Inflammatory macrophage treated with lipopolysaccharide for 4 hours (primary cell): ENCODE measurements at regions not wholly inside any gene's neighbourhood (a gene's known extent, or its start where the extent isn't known, plus 50 kb on each side); places are given as distances from the start of the nearest gene placed in this dataset.
"Not testable (repeated sequence)": the region's sequence is repeated elsewhere in the genome, so short reads cannot be mapped to it uniquely, and the experiment has no call there.

Experiments
- DNase-seq: peaks from one replicate; pipeline ENCODE4 v3.0.0-alpha.2; 2020

- DNase-seq, result no peak
Observed at GRCh38 chr4:45345558-45345957, 619.2 kb upstream of the GNPDA2 start.

GRCh38 chr4:45331802-45332201 is 605.4 kb upstream of the GNPDA2 start:
- no peak for DNase-seq

DNA sequence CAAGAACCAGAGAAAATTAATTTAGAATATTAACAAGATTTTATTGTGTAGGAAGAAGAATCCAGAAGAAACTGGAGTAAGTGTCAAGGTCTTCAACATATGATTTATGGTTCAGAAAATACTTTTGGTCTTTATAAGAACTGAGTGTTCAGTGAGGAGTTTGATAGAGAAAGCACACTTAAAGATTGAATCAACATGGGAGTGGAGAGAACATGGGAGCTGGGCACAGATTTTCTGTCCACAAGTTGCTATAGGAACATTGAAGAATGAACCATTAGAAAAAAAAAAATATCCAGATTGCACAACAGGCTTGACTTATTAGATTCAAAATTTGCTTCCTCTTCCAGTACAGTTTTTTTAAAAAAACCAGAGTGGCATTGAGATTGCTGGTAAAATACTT is 601.2 kb upstream of the GNPDA2 start:
- no peak for DNase-seq

DNA sequence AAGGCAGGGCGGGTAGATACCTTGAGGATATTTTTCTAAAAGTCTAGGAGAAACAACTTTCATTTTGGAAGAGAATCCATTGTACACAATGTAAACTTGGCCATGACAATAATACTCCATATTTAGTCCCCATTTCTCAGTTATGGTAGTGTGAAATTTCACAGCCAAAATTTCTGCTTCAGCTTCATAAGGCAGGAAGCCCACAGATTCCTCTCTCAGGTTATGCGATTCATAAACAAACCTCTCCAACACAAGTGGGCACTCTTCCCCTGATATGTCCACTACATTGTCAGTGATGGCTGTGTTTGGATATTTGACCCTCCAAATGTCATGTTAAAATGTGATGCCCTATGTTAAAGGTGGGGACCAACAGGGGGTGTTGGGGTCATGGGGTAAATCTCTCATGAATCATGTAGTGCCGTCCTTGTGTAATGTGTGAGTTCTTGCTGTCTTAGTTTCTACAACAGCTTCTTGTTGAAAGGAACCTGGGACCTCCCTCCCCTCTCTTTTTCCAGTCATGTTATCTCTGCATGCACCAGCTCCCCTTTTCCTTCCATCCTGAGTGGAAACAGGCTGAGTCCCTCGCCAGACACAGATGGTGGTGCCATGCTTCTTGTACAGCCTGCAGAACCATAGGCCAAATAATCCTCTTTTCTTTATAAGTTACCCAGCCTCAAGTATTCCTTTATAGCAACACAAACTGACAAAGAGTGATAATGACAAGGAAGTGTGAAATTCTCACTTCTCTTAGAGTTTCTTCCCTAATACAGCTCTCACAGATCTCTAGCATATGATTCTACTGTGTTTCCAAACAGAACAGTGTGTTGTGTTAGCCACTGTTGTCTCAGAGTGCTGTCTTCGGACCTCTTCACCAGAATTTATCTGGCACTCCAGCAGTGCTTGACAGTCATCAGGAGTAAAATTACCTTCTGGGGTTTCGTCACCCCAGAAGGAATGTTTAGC is 598.4 kb upstream of the GNPDA2 start:
- no peak for DNase-seq

DNA sequence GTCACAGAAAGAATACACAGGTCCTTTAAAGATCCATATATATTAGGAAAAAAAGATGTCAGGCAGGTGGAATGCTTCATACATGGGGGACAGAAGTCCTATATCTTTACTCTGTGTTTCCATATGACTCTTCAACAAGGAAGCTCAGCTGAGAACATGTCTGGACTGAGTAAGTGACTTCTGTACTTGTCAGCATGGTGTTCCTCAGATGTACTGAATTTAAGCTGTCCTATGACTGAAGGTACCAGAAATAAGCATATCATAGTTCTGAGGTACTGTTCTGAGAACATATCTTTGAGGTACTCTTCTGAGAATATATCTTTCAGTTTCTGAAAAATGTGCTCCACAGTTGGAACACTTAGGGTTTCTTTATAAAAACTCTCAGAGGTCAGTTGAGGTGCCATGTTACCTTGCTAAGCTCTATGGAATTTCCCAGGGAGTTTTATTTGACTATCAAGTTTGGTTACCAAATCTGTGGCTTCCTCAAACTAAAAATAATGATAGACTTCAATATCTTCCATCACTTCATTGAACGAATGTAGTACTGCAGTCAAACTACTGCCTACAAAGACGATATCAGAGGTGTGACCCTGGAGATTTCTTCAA is 597.2 kb upstream of the GNPDA2 start:
- no peak for DNase-seq

GRCh38 chr4:45317739-45318138 is 591.4 kb upstream of the GNPDA2 start:
- DNase-seq, result no peak

GRCh38 chr4:45317276-45317675 is 590.9 kb upstream of the GNPDA2 start:
- no peak for DNase-seq

DNA sequence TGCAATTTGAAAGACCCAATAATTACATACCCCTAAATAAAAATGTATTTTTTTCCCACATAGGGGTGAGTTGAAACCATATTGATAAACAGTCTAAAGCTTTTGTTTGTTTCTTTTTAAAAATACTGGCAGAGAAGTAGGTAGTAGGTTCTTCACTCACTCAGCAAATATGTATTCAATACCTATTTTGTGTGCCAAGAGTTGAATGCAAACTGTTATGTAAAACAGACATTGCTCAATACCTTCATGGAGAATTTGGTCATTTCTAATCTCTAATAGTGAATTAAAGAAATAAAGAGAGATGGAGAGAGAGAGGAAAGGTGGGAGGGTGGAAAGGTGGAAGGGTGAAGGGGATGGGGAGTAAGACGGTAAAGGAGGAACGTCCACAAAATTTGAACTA is 589.9 kb upstream of the GNPDA2 start:
- no peak for DNase-seq

- no peak for DNase-seq
Observed at GRCh38 chr4:45302828-45303227, 576.5 kb upstream of the GNPDA2 start.

DNA sequence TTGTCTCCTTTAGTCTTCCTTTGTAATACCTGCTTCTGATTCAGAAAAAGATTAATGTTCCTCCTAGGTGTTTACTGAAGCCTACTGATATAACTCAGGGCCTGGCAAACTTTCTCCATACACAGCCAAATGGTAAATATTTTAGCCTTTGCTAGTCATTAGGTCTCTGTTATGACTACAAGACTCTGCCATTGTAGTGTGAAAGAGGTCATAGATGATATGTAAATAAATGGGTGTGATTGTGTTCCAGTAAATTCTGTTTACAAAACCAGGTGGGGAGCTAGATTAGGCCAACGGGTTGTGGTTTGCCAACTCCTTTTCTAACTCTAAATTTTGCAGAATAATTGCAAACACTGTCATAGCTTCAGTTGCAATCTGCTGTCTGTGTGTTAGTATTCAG is 568.1 kb upstream of the GNPDA2 start:
- DNase-seq, result no peak

DNA sequence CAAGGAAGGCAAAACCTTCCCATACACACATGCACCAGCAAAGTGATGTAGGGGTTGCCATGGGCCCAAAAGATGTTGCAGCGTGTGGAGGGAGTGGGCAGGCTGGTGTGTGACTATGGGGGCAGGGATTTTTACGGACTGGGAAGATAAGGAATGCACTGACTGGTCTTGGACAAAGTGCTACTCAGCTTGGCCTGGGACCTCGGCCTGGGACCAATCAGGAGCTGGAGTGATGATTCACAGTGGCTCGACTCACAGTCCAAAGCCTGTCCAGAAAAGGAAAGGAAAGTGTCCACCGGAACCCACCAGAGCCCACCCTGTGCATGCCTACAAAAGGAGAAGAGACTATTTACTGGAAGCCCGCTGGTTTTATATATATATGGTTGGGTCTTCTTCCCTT is 567.0 kb upstream of the GNPDA2 start:
- DNase-seq, result no peak

GRCh38 chr4:45292844-45293243 is 566.5 kb upstream of the GNPDA2 start:
- DNase-seq, result no peak

- DNase-seq, result no peak
Observed at GRCh38 chr4:45284400-45285085, 558.2 kb upstream of the GNPDA2 start.

- no peak for DNase-seq
Observed at GRCh38 chr4:45283352-45283751, 557.0 kb upstream of the GNPDA2 start.

GRCh38 chr4:45280121-45280520 is 553.8 kb upstream of the GNPDA2 start:
- DNase-seq, result no peak

DNA sequence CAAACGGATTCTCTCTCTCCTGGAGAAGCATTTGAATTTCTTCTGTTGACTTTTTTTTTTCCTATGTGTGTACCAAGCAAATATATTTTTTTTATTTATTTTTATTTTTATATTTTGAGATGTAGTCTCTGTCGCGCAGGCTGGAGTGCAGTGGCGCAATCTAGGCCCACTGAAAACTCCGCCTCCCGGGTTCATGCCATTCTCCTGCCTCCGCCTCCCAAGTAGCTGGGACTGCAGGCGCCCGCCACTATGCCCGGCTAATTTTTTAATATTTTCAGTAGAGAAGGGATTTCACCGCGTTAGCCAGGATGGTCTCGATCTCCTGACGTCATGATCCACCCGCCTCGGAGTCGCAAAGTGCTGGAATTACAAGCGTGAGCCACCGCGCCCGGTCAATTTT is 549.5 kb upstream of the GNPDA2 start:
- DNase-seq, result no peak

- DNase-seq, result not testable (repeated sequence)
Observed at GRCh38 chr4:45248106-45248505, 521.8 kb upstream of the GNPDA2 start.

GRCh38 chr4:45241976-45242375 is 515.6 kb upstream of the GNPDA2 start:
- DNase-seq, result no peak

DNA sequence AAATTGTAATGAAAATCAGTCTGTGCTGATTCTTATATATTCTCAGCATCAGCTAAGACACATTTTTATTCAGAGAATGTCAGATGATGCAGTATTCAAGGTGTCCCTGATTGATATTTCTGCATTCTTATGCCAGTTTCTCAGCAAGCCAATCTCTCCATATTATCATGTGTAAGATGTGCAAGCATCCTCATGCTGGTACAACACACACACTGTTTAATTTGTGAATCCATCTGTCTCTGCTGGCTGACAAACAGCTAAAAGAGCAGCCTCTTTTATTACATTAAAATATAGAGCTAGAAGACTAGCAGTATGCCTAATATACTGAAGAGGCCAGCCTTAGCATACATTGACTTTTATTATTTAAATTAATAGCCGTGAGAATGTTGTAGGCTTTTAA is 502.9 kb upstream of the GNPDA2 start:
- DNase-seq, result no peak

GRCh38 chr4:45215976-45216542 is 489.7 kb upstream of the GNPDA2 start:
- no peak for DNase-seq

DNA sequence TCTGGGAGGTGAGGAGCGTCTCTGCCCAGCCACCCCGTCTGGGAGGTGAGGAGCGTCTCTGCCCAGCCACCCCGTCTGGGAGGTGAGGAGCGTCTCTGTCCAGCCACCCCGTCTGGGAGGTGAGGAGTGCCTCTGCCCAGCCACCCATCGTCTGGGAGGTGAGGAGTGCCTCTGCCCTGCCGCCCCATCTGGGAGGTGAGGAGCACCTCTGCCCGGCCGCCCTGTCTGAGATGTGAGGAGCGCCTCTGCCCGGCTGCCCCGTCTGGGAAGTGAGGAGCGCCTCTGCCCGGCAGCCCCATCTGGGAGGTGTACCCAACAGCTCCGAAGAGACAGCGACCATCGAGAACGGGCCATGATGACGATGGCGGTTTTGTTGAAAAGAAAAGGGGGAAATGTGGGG is 482.1 kb upstream of the GNPDA2 start:
- DNase-seq, result not testable (repeated sequence)

GRCh38 chr4:45207864-45208331 is 481.5 kb upstream of the GNPDA2 start:
- DNase-seq, result not testable (repeated sequence)

GRCh38 chr4:45207241-45207863 is 481.0 kb upstream of the GNPDA2 start:
- not testable (repeated sequence) for DNase-seq
